Gastrocnemius medialis (tissue), 4 donors: ENCODE measurements at regions not wholly inside any gene's neighbourhood (a gene's known extent, or its start where the extent isn't known, plus 50 kb on each side); places are given as distances from the start of the nearest gene placed in this dataset.

ENCODE experiments used
- POLR2A ChIP-seq, 2 donors: fragments of 450-650 bp; IDR thresholded peaks; one replicate each; pipeline ENCODE4 v1.6.1; 2017; ENCODE audit warnings: antibody characterized with exemption in 2 of 2, mild to moderate bottlenecking in 2 of 2, moderate library complexity in 2 of 2
- TF ChIP-seq, protein P1 (sequence below), 5 experiments: fragments of 450-650 bp in 3 of 5; fragments of 200-600 bp in 2 of 5; sonication (generic) in 2 of 5; IDR thresholded peaks in 4 of 5; conservative IDR thresholded peaks in 1 of 5; 1 replicate in 4 of 5; 2 replicates in 1 of 5; pipeline ENCODE4 v1.5.1; 2016 to 2019; ENCODE audit warnings: antibody characterized with exemption in 5 of 5, mild to moderate bottlenecking in 3 of 5, moderate library complexity in 3 of 5

DNA sequence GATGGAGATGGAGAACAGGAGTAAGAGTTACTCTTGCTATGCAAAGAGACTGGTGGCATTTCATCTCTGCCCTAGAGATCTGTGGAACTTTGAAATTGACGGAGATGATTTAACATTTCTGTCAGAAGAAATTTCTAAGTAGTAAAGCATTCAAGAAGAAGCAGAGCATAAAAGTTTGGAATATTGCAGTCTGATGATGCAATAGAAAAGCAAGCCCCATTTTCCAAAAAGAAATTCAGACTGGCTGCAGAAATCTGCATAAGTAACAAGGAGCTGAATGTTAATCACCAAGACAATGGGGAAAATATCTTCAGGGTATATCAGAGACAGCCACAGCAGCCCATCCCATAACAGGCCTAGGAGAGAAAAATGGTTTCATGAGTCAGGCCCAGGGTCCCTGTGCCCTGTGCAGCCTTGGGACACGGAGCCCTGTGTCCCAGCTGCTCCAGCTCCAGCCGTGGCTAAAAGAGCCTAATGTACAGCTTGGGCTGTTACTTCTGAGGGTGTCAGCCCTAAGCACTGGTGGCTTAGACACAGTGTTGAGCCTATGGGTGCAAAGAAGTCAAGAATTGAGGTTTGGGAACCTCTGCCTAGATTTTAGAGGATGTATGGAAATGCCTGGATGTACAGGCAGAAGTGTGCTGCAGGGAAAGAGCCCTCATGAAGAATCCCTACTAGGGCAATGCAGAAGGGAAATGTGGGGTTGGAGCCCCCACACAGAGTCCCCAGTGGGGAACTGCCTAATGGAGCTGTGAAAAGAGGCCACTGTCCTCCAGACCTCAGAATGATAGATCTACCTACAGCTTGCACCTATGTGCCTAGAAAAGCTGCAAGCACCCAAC, 616.6 kb downstream of the SLC16A7 start:
- TF ChIP-seq, protein P1, sequence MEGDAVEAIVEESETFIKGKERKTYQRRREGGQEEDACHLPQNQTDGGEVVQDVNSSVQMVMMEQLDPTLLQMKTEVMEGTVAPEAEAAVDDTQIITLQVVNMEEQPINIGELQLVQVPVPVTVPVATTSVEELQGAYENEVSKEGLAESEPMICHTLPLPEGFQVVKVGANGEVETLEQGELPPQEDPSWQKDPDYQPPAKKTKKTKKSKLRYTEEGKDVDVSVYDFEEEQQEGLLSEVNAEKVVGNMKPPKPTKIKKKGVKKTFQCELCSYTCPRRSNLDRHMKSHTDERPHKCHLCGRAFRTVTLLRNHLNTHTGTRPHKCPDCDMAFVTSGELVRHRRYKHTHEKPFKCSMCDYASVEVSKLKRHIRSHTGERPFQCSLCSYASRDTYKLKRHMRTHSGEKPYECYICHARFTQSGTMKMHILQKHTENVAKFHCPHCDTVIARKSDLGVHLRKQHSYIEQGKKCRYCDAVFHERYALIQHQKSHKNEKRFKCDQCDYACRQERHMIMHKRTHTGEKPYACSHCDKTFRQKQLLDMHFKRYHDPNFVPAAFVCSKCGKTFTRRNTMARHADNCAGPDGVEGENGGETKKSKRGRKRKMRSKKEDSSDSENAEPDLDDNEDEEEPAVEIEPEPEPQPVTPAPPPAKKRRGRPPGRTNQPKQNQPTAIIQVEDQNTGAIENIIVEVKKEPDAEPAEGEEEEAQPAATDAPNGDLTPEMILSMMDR (IDR thresholded peaks at IDR 0.05 in 4 of 5, conservative IDR thresholded peaks at IDR 0.05 in 1 of 5): no peak
- TF ChIP-seq POLR2A (IDR thresholded peaks at IDR 0.05): no peak
